ENCODE measurements at regions not wholly inside any gene's neighbourhood (a gene's known extent, or its start where the extent isn't known, plus 50 kb on each side); places are given as distances from the start of the nearest gene placed in this dataset.

GRCh38 chr4:160810941-160811340, 1352.9 kb downstream of the FSTL5 start:
- Histone ChIP-seq H3K4me3 (no peak overlapping the region), H3K36me3 (no peaks in the 10 kb centered on the region), H3K27me3 (no peaks in the 10 kb centered on the region), H3K4me1 (no peaks in the 10 kb centered on the region), H3K9me3 (no peaks in the 10 kb centered on the region), H3K27ac (replicated peaks in 1 of 4) (no peak overlapping the region)
- 81% methylated on average over 1 of the region's 1 CpG for WGBS
- DNase-seq (ENCODE audit: extremely low spot score) = no peak
- intact Hi-C loops (cut with DNase I) = no loop called here
- no peak for TF ChIP-seq POLR2AphosphoS5 (IDR thresholded peaks at IDR 0.05)
- TF ChIP-seq POLR2A (IDR thresholded peaks at IDR 0.05; ENCODE audit: low read depth) = no peak
- no peak for TF ChIP-seq EP300 (IDR thresholded peaks at IDR 0.05)
- TF ChIP-seq CTCF (IDR thresholded peaks at IDR 0.05) = no peak

- no peak overlapping the region for H3K27ac ChIP-seq (replicated peaks in 1 of 4)
- no peaks in the 10 kb centered on the region for H3K4me1 ChIP-seq
- no peak for DNase-seq (ENCODE audit: extremely low spot score)
- H3K4me3 ChIP-seq = no peak overlapping the region
- intact Hi-C loops (cut with DNase I) = no loop called here
- no peak for TF ChIP-seq POLR2AphosphoS5 (IDR thresholded peaks at IDR 0.05)
- TF ChIP-seq EP300 (IDR thresholded peaks at IDR 0.05) = no peak
- no peak for TF ChIP-seq POLR2A (IDR thresholded peaks at IDR 0.05; ENCODE audit: low read depth)
- no peak for TF ChIP-seq CTCF (IDR thresholded peaks at IDR 0.05)
- no peaks in the 10 kb centered on the region for H3K27me3 ChIP-seq
- no peaks in the 10 kb centered on the region for H3K9me3 ChIP-seq
- no peaks in the 10 kb centered on the region for H3K36me3 ChIP-seq
Measured at GRCh38 chr4:160811956-160812355, 1351.8 kb downstream of the FSTL5 start.

GRCh38 chr4:160814726-160815125, 1349.1 kb downstream of the FSTL5 start:
- Histone ChIP-seq H3K4me3 (no peak overlapping the region), H3K4me1 (no peaks in the 10 kb centered on the region), H3K36me3 (no peaks in the 10 kb centered on the region), H3K9me3 (no peaks in the 10 kb centered on the region), H3K27ac (replicated peaks in 1 of 4) (no peak overlapping the region), H3K27me3 (no peaks in the 10 kb centered on the region)
- intact Hi-C loops (cut with DNase I) = no loop called here
- TF ChIP-seq CTCF (IDR thresholded peaks at IDR 0.05) (no peak), POLR2A (IDR thresholded peaks at IDR 0.05; ENCODE audit: low read depth) (no peak), POLR2AphosphoS5 (IDR thresholded peaks at IDR 0.05) (no peak), EP300 (IDR thresholded peaks at IDR 0.05) (no peak)
- no peak for DNase-seq (ENCODE audit: extremely low spot score)

- Histone ChIP-seq H3K27me3 (no peaks in the 10 kb centered on the region), H3K4me3 (no peak overlapping the region), H3K4me1 (no peaks in the 10 kb centered on the region), H3K27ac (replicated peaks in 1 of 4) (no peak overlapping the region), H3K36me3 (no peaks in the 10 kb centered on the region), H3K9me3 (no peaks in the 10 kb centered on the region)
- intact Hi-C loops (cut with DNase I) = no loop called here
- 71% methylated on average over 1 of the region's 1 CpG for WGBS
- DNase-seq (ENCODE audit: extremely low spot score) = no peak
- TF ChIP-seq CTCF (IDR thresholded peaks at IDR 0.05) = no peak
- TF ChIP-seq EP300 (IDR thresholded peaks at IDR 0.05) = no peak
- no peak for TF ChIP-seq POLR2AphosphoS5 (IDR thresholded peaks at IDR 0.05)
- no peak for TF ChIP-seq POLR2A (IDR thresholded peaks at IDR 0.05; ENCODE audit: low read depth)
Measured at GRCh38 chr4:160818571-160818970, 1345.2 kb downstream of the FSTL5 start.

- Histone ChIP-seq H3K36me3 (no peaks in the 10 kb centered on the region), H3K4me3 (no peak overlapping the region), H3K4me1 (no peaks in the 10 kb centered on the region), H3K9me3 (no peaks in the 10 kb centered on the region), H3K27me3 (no peaks in the 10 kb centered on the region), H3K27ac (replicated peaks in 1 of 4) (no peak overlapping the region)
- TF ChIP-seq POLR2A (IDR thresholded peaks at IDR 0.05; ENCODE audit: low read depth) = no peak
- no peak for TF ChIP-seq EP300 (IDR thresholded peaks at IDR 0.05)
- TF ChIP-seq POLR2AphosphoS5 (IDR thresholded peaks at IDR 0.05) = no peak
- TF ChIP-seq CTCF (IDR thresholded peaks at IDR 0.05) = no peak
- intact Hi-C loops (cut with DNase I) = no loop called here
- WGBS = 55% methylated on average over 3 of the region's 3 CpGs
- no peak for DNase-seq (ENCODE audit: extremely low spot score)
Measured at GRCh38 chr4:160819791-160820190, 1344.0 kb downstream of the FSTL5 start.

All from esophagus muscularis mucosa (tissue), 4 donors.